Nephron progenitor cell (in vitro differentiated cells): ENCODE measurements at regions not wholly inside any gene's neighbourhood (a gene's known extent, or its start where the extent isn't known, plus 50 kb on each side); places are given as distances from the start of the nearest gene placed in this dataset.
A peak's percentile ranks its signal among the peaks of the same experiment; 100 is the strongest.
"Not testable (repeated sequence)": the region's sequence is repeated elsewhere in the genome, so short reads cannot be mapped to it uniquely, and the experiment has no call there.

Source experiments
- DNase-seq: peaks from one replicate; pipeline ENCODE4 v3.0.0; 2021
- H3K27ac Mint-ChIP-seq: 2 replicates; pipeline ENCODE4 v1.8.0; 2021; ENCODE audit warnings: mild to moderate bottlenecking, moderate library complexity, mixed read lengths
- H3K27me3 Mint-ChIP-seq: 2 replicates; pipeline ENCODE4 v1.8.0; 2021; ENCODE audit warnings: mild to moderate bottlenecking, low read depth, mixed read lengths; ENCODE audit not compliant: poor library complexity
- H3K36me3 Mint-ChIP-seq: 2 replicates; pipeline ENCODE4 v1.8.0; 2021; ENCODE audit warnings: low read depth, mixed read lengths
- H3K4me1 Mint-ChIP-seq: 2 replicates; pipeline ENCODE4 v1.8.0; 2021; ENCODE audit warnings: mixed read lengths
- H3K4me3 Mint-ChIP-seq: 2 replicates; pipeline ENCODE4 v1.8.0; 2021; ENCODE audit warnings: mild to moderate bottlenecking, moderate library complexity, mixed read lengths
- H3K9me3 Mint-ChIP-seq: 2 replicates; pipeline ENCODE4 v1.8.0; 2021; ENCODE audit warnings: mild to moderate bottlenecking, moderate library complexity, mixed read lengths
- TF ChIP-seq, protein P1 (sequence below): fragments of 200-600 bp; sonication (generic); IDR thresholded peaks from 2 replicates; pipeline ENCODE4 v1.5.0; 2021; ENCODE audit warnings: antibody characterized with exemption

DNA sequence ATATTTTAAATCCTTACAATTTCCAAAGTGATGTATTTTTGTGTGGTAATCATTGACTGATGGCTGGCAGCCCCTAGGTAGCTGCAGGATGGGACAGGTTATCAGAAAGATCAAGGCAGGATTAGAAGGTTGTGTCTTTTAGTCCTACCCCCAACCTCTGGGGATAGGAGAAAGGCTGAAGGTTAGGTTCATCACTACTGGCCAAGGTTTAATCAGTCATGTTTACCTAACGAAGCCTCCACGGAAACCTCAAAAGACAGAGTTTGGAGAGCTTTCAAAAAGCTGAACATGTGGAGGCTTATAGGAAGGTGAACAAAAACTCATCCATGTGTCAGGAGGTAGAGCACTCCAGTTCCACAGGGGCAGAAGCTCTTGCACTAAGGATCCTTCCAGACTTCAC lies 77.5 kb upstream of the CD163 start:
- no peak for DNase-seq
- Mint-ChIP-seq H3K36me3 (no peaks in the 10 kb centered on the region), H3K4me1 (no peaks in the 10 kb centered on the region), H3K9me3 (peaks cover 34% of the 10 kb centered on the region), H3K27ac (no peak overlapping the region), H3K27me3 (peaks cover 7% of the 10 kb centered on the region), H3K4me3 (no peak overlapping the region)
- TF ChIP-seq, protein P1, sequence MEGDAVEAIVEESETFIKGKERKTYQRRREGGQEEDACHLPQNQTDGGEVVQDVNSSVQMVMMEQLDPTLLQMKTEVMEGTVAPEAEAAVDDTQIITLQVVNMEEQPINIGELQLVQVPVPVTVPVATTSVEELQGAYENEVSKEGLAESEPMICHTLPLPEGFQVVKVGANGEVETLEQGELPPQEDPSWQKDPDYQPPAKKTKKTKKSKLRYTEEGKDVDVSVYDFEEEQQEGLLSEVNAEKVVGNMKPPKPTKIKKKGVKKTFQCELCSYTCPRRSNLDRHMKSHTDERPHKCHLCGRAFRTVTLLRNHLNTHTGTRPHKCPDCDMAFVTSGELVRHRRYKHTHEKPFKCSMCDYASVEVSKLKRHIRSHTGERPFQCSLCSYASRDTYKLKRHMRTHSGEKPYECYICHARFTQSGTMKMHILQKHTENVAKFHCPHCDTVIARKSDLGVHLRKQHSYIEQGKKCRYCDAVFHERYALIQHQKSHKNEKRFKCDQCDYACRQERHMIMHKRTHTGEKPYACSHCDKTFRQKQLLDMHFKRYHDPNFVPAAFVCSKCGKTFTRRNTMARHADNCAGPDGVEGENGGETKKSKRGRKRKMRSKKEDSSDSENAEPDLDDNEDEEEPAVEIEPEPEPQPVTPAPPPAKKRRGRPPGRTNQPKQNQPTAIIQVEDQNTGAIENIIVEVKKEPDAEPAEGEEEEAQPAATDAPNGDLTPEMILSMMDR, result no peak

GRCh38 chr12:7571257-7571656 lies 67.7 kb upstream of the CD163 start:
- no peak overlapping the region for H3K27ac Mint-ChIP-seq
- peaks cover 27% of the 10 kb centered on the region for H3K27me3 Mint-ChIP-seq
- no peak for DNase-seq
- H3K4me1 Mint-ChIP-seq, result no peaks in the 10 kb centered on the region
- no peak overlapping the region for H3K4me3 Mint-ChIP-seq
- no peaks in the 10 kb centered on the region for H3K36me3 Mint-ChIP-seq
- TF ChIP-seq, protein P1, result no peak
- no peaks in the 10 kb centered on the region for H3K9me3 Mint-ChIP-seq

DNA sequence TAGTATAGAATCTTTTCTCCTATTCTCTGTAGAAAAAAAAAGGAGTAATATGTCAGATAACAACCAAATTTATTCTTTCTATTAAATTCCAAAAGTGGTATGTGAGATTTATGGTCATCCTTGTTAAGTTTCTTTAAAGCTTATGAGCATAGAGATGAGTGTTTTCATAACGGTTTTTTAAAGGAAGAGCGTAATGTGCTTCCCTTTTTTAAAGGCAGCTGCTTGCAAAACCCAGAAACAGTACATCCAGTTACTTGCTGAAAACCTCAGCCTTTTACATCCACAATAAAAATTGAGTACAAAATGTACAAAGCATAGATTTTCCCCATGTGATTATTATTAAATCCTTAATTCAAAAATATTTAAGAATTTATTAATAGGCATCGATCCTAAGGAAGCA lies 53.6 kb upstream of the CD163 start:
- H3K36me3 Mint-ChIP-seq, result no peaks in the 10 kb centered on the region
- no peak for DNase-seq
- no peaks in the 10 kb centered on the region for H3K27me3 Mint-ChIP-seq
- peaks cover 25% of the 10 kb centered on the region for H3K9me3 Mint-ChIP-seq
- TF ChIP-seq, protein P1, result no peak
- H3K4me3 Mint-ChIP-seq, result no peak overlapping the region
- H3K27ac Mint-ChIP-seq, result no peak overlapping the region
- H3K4me1 Mint-ChIP-seq, result peaks cover 15% of the 10 kb centered on the region

GRCh38 chr12:7555752-7556151 lies 52.2 kb upstream of the CD163 start:
- no peaks in the 10 kb centered on the region for H3K36me3 Mint-ChIP-seq
- peaks cover 15% of the 10 kb centered on the region for H3K4me1 Mint-ChIP-seq
- H3K27me3 Mint-ChIP-seq, result no peaks in the 10 kb centered on the region
- peaks cover 29% of the 10 kb centered on the region for H3K9me3 Mint-ChIP-seq
- peak overlapping the region; percentile 62 for H3K4me3 Mint-ChIP-seq
- H3K27ac Mint-ChIP-seq, result peak overlapping the region; percentile 98
- TF ChIP-seq, protein P1, result no peak
- no peak for DNase-seq

DNA sequence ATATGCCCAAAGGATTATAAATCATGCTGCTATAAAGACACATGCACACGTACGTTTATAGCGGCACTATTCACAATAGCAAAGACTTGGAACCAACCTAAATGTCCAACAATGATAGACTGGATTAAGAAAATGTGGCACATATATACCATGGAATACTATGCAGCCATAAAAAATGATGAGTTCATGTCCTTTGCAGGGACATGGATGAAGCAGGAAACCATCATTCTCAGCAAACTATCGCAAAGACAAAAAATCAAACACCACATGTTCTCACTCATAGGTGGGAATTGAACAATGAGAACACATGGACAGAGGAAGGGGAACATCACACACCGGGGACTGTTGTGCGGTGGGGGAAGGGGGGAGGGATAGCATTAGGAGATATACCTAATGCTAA lies 51.3 kb upstream of the CD163 start:
- H3K27me3 Mint-ChIP-seq, DNase-seq, H3K36me3 Mint-ChIP-seq, H3K4me3 Mint-ChIP-seq, H3K27ac Mint-ChIP-seq: not testable (repeated sequence)
- H3K9me3 Mint-ChIP-seq, result peaks cover 35% of the 10 kb centered on the region
- H3K4me1 Mint-ChIP-seq, result peaks cover 15% of the 10 kb centered on the region
